HEK293T (cell line): ENCODE measurements at regions not wholly inside any gene's neighbourhood (a gene's known extent, or its start where the extent isn't known, plus 50 kb on each side); places are given as distances from the start of the nearest gene placed in this dataset.

Experiments used
- CTCF ChIA-PET: fragments of 350-600 bp; formaldehyde crosslinking; extraction: SDS; loops from one replicate; lab custom pipeline; 2021; ENCODE audit warnings: antibody characterized with exemption, inconsistent platforms; lab: Yijun Ruan, JAX
- POLR2A ChIA-PET: fragments of 350-600 bp; formaldehyde crosslinking; extraction: SDS; loops from one replicate; lab custom pipeline; 2020; ENCODE audit warnings: antibody characterized with exemption, inconsistent platforms; lab: Yijun Ruan, JAX
- DNase-seq: peaks from one replicate; pipeline ENCODE4 v3.0.0; 2012; ENCODE audit warnings: mixed read lengths; ENCODE audit errors: extremely low spot score
- ARNT ChIP-seq: fragments of 450-650 bp; IDR thresholded peaks from 2 replicates; pipeline ENCODE4 v1.6.1; 2017; ENCODE audit warnings: mild to moderate bottlenecking
- BHLHE40 ChIP-seq: fragments of 450-650 bp; IDR thresholded peaks from 2 replicates; pipeline ENCODE4 v1.6.1; 2016; ENCODE audit warnings: mild to moderate bottlenecking, moderate library complexity, borderline replicate concordance
- CTBP1 ChIP-seq: fragments of 450-650 bp; IDR thresholded peaks from 2 replicates; pipeline ENCODE4 v1.6.1; 2016; ENCODE audit warnings: borderline replicate concordance
- ELF4 ChIP-seq: fragments of 450-650 bp; IDR thresholded peaks from 2 replicates; pipeline ENCODE4 v1.6.1; 2017; ENCODE audit warnings: antibody characterized with exemption
- FOXA1 ChIP-seq: fragments of 450-650 bp; IDR thresholded peaks from 2 replicates; pipeline ENCODE4 v1.6.1; 2016; ENCODE audit warnings: mild to moderate bottlenecking
- FOXK2 ChIP-seq: fragments of 450-650 bp; IDR thresholded peaks from 2 replicates; pipeline ENCODE4 v1.6.1; 2016; ENCODE audit warnings: mild to moderate bottlenecking
- FOXM1 ChIP-seq: fragments of 450-650 bp; IDR thresholded peaks from 2 replicates; pipeline ENCODE4 v1.6.1; 2017; ENCODE audit warnings: mild to moderate bottlenecking, borderline replicate concordance
- HDGF ChIP-seq: fragments of 450-650 bp; IDR thresholded peaks from 2 replicates; pipeline ENCODE4 v1.6.1; 2017; ENCODE audit warnings: antibody characterized with exemption, borderline replicate concordance
- L3MBTL2 ChIP-seq: fragments of 450-650 bp; conservative IDR thresholded peaks from 2 replicates; pipeline ENCODE4 v1.6.1; 2016; ENCODE audit warnings: mild to moderate bottlenecking
- LEF1 ChIP-seq: fragments of 450-650 bp; IDR thresholded peaks from 2 replicates; pipeline ENCODE4 v1.6.1; 2017; ENCODE audit warnings: mild to moderate bottlenecking, borderline replicate concordance
- NFRKB ChIP-seq: fragments of 450-650 bp; IDR thresholded peaks from 2 replicates; pipeline ENCODE4 v1.6.1; 2016; ENCODE audit warnings: mild to moderate bottlenecking, moderate library complexity
- PKNOX1 ChIP-seq: fragments of 450-650 bp; IDR thresholded peaks from 2 replicates; pipeline ENCODE4 v1.6.1; 2016
- SP1 ChIP-seq: fragments of 450-650 bp; IDR thresholded peaks from 2 replicates; pipeline ENCODE4 v1.6.1; 2017
- SUZ12 ChIP-seq: fragments of 450-650 bp; IDR thresholded peaks from 2 replicates; pipeline ENCODE4 v1.6.1; 2016; ENCODE audit warnings: mild to moderate bottlenecking
- TARDBP ChIP-seq: fragments of 450-650 bp; IDR thresholded peaks from 2 replicates; pipeline ENCODE4 v1.6.1; 2016
- ZNF384 ChIP-seq: fragments of 450-650 bp; IDR thresholded peaks from 2 replicates; pipeline ENCODE4 v1.6.1; 2016

DNA sequence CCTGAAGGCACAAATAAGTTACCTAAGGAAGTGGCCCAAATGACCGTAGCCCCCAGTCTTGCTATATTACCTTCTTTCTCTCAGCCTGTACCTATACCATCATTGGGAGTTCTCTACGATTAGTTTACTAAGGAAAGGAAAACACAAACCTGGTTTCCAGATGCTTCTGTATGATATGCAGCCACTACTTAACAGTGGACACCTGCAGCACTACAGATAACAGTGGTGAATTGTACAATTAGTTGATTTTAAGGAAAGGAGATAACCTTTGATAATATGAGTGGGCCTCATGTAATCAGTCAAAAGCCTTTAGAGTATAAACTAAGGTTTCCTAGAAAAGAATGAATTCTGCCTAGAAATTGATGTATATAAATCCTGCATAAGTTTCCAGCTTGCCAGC, 1157.4 kb downstream of the KCNT2 start:
- DNase-seq, result no peak
- ChIA-PET POLR2A (no interaction called here), CTCF (no interaction called here)
- no peak for TF ChIP-seq ARNT

GRCh38 chr1:195439661-195440060, 1168.6 kb downstream of the KCNT2 start:
- TF ChIP-seq TARDBP (no peak), LEF1 (no peak), ZNF384 (no peak), HDGF (no peak), SUZ12 (no peak), SP1 (no peak), L3MBTL2 (no peak), FOXM1 (no peak), CTBP1 (no peak), FOXA1 (no peak), PKNOX1 (no peak), BHLHE40 (no peak), ELF4 (no peak), ARNT (no peak), FOXK2 (no peak)
- CTCF ChIA-PET, result no interaction called here
- POLR2A ChIA-PET, result no interaction called here
- DNase-seq, result no peak

GRCh38 chr1:195434566-195435203, 1173.6 kb downstream of the KCNT2 start:
- TF ChIP-seq HDGF, result no peak
- no peak for TF ChIP-seq ZNF384
- no peak for TF ChIP-seq CTBP1
- TF ChIP-seq L3MBTL2, result no peak
- TF ChIP-seq BHLHE40, result no peak
- no peak for TF ChIP-seq FOXM1
- ChIA-PET POLR2A (no interaction called here), CTCF (no interaction called here)
- DNase-seq, result no peak

DNA sequence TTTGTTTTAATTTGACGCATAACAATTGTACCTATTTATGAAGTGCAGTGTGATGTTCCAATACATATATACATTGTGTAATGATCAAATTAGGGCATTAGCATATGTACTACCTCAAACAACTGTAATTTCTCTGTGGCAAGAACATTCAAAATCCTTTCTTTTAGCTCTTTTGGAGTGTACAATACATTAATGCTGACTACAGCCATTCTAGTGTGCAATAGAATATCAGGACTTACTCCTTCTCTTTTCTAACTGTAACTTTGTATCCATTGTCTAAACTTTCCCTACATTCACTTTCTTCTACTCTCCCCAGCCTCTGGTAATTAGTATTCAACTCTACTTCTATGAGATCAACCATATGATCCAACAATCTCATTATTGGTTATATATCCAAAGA, 1177.4 kb downstream of the KCNT2 start:
- CTCF ChIA-PET, result no interaction called here
- no peak for TF ChIP-seq FOXM1
- no peak for TF ChIP-seq CTBP1
- TF ChIP-seq NFRKB, result no peak
- TF ChIP-seq BHLHE40, result no peak
- TF ChIP-seq PKNOX1, result no peak
- no peak for TF ChIP-seq ELF4
- no peak for TF ChIP-seq FOXK2
- TF ChIP-seq TARDBP, result no peak
- TF ChIP-seq ARNT, result no peak
- no peak for TF ChIP-seq FOXA1
- TF ChIP-seq ZNF384, result no peak
- no peak for TF ChIP-seq L3MBTL2
- TF ChIP-seq HDGF, result no peak
- no peak for TF ChIP-seq SUZ12
- no peak for TF ChIP-seq LEF1
- no peak for TF ChIP-seq SP1
- POLR2A ChIA-PET, result no interaction called here

GRCh38 chr1:195428927-195429326, 1179.3 kb downstream of the KCNT2 start:
- TF ChIP-seq SUZ12 (no peak), ELF4 (no peak), SP1 (no peak), FOXK2 (no peak), L3MBTL2 (no peak), BHLHE40 (no peak), FOXM1 (no peak), ARNT (no peak), FOXA1 (no peak), LEF1 (no peak), ZNF384 (no peak), HDGF (no peak), PKNOX1 (no peak), TARDBP (no peak), NFRKB (no peak)
- ChIA-PET POLR2A (no interaction called here), CTCF (no interaction called here)
- no peak for DNase-seq

More for the DNA sequence above, 1177.4 kb downstream of the KCNT2 start:
- no peak for DNase-seq

DNA sequence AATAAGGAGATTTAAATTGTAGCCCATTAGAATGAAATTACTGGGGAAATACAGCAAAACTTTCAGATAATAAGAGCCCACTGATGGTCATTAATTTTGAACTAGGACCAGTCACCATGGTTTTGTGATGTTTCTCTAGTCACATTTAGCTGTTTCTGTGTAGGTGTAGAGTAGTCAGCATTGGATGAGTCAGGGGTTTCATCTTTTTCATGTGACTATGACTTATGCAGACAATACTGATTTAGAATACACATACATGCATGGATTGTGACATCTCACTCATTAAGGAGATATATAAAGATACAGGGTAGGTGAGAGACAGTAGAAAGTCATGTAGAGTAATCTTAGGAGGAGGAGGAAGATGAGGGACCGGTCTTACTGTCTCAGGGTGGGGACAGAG, 1192.7 kb downstream of the KCNT2 start:
- POLR2A ChIA-PET, result no interaction called here
- TF ChIP-seq SP1, result no peak
- no peak for TF ChIP-seq FOXM1
- no peak for TF ChIP-seq PKNOX1
- no peak for TF ChIP-seq L3MBTL2
- no peak for TF ChIP-seq FOXK2
- no peak for TF ChIP-seq SUZ12
- no peak for TF ChIP-seq CTBP1
- TF ChIP-seq HDGF, result no peak
- no peak for TF ChIP-seq NFRKB
- CTCF ChIA-PET, result no interaction called here
- DNase-seq, result no peak
